ENCODE measurements at regions not wholly inside any gene's neighbourhood (a gene's known extent, or its start where the extent isn't known, plus 50 kb on each side); places are given as distances from the start of the nearest gene placed in this dataset.
A peak's percentile ranks its signal among the peaks of the same experiment; 100 is the strongest.

DNA sequence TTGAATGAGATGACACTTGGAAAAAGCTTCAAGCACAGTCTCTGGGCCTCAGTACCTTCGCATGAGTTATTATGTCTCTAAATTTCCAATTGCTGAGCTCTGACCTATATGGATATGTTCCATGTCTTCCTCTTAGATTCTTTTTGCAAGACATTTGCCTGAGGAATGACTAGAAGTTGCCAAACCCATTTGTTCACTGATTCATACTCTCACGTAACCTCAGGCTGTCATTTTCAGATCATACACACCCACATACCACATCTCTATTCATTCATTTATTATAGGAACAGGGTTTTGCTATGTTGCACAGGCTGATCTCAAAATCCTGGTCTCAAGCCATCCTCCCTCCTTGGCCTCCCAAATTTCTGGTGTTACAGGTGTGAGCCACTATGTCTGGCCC, 2137.1 kb upstream of the TENM3 start:
- DNase-seq (ENCODE audit: low spot score) = no peak

DNA sequence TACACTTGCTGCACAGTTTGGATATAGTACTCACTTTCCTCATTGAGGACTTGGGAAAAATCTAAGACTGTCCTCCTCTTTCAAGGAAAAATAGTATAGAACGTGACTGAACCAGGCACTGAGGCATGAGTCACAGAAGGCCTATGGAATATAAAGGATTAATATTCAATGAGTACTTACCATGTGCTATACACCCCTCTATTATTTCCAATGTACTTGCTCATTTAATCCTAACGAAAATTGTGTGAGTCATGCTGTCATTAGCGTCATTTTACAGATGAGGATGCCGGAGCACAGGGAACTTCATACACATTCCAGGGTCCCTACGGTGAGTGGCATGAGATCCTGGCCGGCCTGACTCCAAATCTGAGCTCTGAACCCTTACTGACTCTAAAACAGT, 2136.2 kb upstream of the TENM3 start:
- DNase-seq (ENCODE audit: low spot score) = no peak

GRCh38 chr4:180116840-180117239, 2126.4 kb upstream of the TENM3 start:
- DNase-seq (ENCODE audit: low spot score) = peak; percentile 18

- DNase-seq (ENCODE audit: low spot score) = peak; percentile 38
Measured at GRCh38 chr4:180120068-180120467, 2123.1 kb upstream of the TENM3 start.

- DNase-seq (ENCODE audit: low spot score) = peak; percentile 29
Measured at GRCh38 chr4:180134091-180134866, 2108.9 kb upstream of the TENM3 start.

- no peak for DNase-seq (ENCODE audit: low spot score)
Measured at GRCh38 chr4:180141734-180142133, 2101.5 kb upstream of the TENM3 start.

- DNase-seq (ENCODE audit: low spot score) = no peak
Measured at GRCh38 chr4:180148737-180149136, 2094.5 kb upstream of the TENM3 start.

DNA sequence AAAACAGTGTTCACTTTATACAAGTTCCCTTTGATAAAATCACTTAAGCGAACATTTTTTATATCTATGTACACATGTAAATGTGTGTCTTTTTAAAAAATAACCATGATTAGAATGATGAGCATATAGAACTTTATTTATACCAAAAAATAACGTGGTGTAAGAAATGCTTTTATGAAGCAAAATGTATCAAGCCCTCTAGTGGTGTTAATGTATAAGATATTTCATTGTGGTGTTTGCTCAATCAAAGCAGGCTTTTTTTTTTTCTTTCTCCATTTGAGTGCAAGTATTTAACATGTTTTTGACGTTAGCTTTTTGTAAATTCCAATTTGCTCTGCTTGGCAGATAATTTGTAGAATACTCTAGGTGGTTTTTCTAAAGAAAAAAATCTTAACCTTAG, 2092.4 kb upstream of the TENM3 start:
- peak; percentile 6 for DNase-seq (ENCODE audit: low spot score)

- no peak for DNase-seq (ENCODE audit: low spot score)
Measured at GRCh38 chr4:180152831-180153230, 2090.4 kb upstream of the TENM3 start.

DNA sequence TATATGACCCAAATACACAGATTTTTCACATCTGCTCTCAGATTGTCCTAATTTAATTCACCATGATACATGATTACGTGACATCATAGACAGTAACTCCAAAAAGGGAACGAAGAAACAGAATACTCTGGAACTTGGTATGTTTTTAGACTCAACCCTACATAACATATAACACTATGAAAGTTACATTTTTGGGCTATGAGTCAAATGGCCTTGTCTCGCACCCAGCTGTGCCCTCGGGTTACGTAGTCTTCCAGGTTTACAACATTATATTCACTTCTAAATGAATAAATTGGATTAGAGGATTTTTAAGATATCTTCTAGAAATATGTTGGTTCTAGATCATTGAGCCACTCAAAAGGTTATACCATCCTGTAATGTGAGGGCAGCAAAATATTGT, 2089.6 kb upstream of the TENM3 start:
- DNase-seq (ENCODE audit: low spot score) = no peak

- DNase-seq (ENCODE audit: low spot score) = no peak
Measured at GRCh38 chr4:180156684-180157083, 2086.5 kb upstream of the TENM3 start.

GRCh38 chr4:180160195-180160983, 2082.8 kb upstream of the TENM3 start:
- no peak for DNase-seq (ENCODE audit: low spot score)

DNA sequence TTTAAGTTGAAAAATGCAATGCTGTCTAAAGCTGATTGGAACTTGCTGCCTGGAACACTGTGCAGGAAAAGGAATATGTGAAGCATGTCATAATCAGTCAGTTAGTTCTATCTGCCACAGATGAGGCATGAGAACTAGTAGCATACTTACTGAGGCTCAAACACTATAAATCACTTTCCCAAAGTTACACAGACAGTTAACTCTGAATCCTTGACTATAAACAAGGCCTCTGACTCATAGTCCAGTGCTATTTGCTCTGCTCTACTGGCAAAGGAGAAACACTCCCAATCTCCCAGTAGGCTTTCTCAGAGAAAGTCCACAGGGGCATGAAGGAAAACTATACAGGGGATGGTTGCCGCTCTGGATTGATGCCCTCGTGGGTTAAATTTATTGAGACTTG, 2078.4 kb upstream of the TENM3 start:
- DNase-seq (ENCODE audit: low spot score) = peak; percentile 87

- DNase-seq (ENCODE audit: low spot score) = no peak
Measured at GRCh38 chr4:180169394-180169793, 2073.8 kb upstream of the TENM3 start.

- no peak for DNase-seq (ENCODE audit: low spot score)
Measured at GRCh38 chr4:180169966-180170365, 2073.2 kb upstream of the TENM3 start.

DNA sequence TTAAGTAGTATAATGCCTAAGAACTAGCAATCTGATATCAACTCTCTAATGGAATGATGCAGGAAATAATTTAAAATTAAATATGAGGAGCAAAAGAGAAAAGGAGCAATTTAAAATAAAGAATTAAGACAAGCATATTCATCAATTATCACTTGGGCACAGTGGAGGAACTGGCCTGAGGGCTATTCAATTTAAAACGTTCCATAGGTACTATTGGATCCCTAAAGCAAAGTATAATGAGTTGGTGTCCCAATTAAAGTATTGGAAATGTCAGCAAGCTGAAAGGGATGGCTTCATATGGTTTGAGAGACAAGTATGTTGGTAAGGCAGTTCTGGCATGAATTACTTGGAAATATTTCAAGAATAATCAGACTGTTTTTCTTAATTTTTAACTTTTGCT, 2064.1 kb upstream of the TENM3 start:
- no peak for DNase-seq (ENCODE audit: low spot score)

DNA sequence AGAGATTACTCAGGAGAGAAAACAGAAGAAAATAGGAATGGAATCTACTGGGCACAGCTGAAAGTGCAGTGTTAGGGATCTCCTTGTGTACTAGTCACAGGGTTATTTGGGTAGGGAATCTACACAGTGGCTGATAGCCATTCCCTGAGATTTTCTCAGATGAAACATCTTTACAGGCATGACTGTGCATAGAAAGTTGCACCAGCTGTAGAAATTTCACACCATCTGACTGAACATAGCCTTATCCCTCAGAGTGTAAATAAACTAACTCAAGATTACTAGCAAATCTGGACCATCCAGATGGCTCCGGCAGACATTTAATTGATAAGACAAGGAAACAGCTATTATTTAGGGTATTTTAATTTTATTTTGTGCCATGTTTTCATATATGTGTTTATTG, 2053.5 kb upstream of the TENM3 start:
- no peak for DNase-seq (ENCODE audit: low spot score)

- no peak for DNase-seq (ENCODE audit: low spot score)
Measured at GRCh38 chr4:180190382-180190781, 2052.8 kb upstream of the TENM3 start.

DNA sequence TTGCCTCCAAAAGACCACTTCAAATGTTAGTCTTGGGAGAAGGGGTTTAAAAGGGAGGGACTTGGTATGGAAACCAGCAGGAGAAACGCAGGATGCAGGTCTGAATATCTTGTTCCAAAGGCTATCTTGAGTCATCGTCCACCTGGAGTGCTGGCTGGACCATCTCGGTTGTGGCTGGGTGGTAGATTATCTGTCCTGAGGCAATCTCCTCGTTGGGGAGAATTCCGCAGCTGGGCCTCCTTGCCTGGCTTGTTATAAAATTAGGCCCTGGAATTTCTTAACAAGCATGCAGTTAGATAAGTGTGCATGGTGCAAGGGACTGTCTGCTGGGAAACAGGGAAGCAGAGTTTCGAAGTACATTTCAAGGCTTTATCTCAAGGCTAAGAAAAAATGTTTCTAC, 2045.7 kb upstream of the TENM3 start:
- peak; percentile 36 for DNase-seq (ENCODE audit: low spot score)

GRCh38 chr4:180203349-180203748, 2039.9 kb upstream of the TENM3 start:
- DNase-seq (ENCODE audit: low spot score) = no peak

- DNase-seq (ENCODE audit: low spot score) = no peak
Measured at GRCh38 chr4:180205276-180205675, 2037.9 kb upstream of the TENM3 start.

DNA sequence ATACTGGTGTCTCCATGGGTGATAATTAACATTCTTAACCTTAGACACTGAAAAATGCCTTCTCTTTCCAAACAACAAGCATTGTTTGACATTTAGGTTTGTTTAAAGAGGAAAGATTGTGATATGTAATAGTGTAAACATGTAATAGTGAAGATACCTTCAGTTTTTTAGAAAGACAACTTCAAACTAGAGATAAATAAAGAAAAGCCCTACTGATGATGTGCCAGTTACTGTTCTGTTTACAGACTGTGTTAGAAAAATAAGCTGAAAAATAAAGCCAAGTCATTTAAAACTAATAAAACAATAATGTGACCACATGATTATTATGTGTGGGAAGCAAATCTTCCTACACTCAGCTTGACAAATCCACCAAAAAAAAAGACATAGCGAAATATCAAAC, 2035.3 kb upstream of the TENM3 start:
- DNase-seq (ENCODE audit: low spot score) = no peak

DNA sequence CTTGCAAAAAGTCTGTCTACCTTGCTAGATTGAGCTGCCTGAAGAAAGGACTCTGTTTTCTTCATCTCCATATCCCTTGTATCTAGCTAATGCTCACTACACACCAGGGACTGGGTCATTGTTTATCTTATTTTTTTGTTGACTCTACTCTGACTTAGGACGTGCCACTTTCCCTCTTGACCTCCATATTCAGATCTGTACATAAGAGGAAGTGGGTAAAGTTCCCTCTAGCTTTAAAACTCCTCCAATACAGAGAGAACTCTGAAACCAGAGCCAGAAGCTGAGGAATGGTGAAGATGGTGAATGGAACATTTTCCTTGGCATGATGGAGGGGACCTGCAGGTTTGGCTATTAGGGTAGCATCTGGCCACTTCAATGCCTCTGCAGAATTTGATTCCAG, 2026.1 kb upstream of the TENM3 start:
- no peak for DNase-seq (ENCODE audit: low spot score)

Data from umbilical cord (tissue), 1 donor.